Ishikawa (cell line): ENCODE measurements at regions not wholly inside any gene's neighbourhood (a gene's known extent, or its start where the extent isn't known, plus 50 kb on each side); places are given as distances from the start of the nearest gene placed in this dataset.

ENCODE experiments used
- CEBPB ChIP-seq: IDR thresholded peaks from 2 replicates; pipeline ENCODE4 v1.6.1; 2012
- CREB1 ChIP-seq: IDR thresholded peaks from 2 replicates; pipeline ENCODE4 v1.6.1; 2012; ENCODE audit warnings: low read depth
- EGR1 ChIP-seq: IDR thresholded peaks from 2 replicates; pipeline ENCODE4 v1.6.1; 2012
- EP300 ChIP-seq: IDR thresholded peaks from 2 replicates; pipeline ENCODE4 v1.6.1; 2012; ENCODE audit warnings: borderline replicate concordance
- FOXM1 ChIP-seq: IDR thresholded peaks from 2 replicates; pipeline ENCODE4 v1.6.1; 2012; ENCODE audit warnings: low read depth, borderline replicate concordance
- NFIC ChIP-seq: IDR thresholded peaks from 2 replicates; pipeline ENCODE4 v1.6.1; 2012
- RAD21 ChIP-seq: IDR thresholded peaks from 2 replicates; pipeline ENCODE4 v1.6.1; 2012; ENCODE audit warnings: low read depth
- TAF1 ChIP-seq: IDR thresholded peaks from 2 replicates; pipeline ENCODE4 v1.6.1; 2012; ENCODE audit warnings: low read depth, mild to moderate bottlenecking
- TCF12 ChIP-seq: IDR thresholded peaks from 2 replicates; pipeline ENCODE4 v1.6.1; 2012; ENCODE audit warnings: low read depth
- TEAD4 ChIP-seq: IDR thresholded peaks from 2 replicates; pipeline ENCODE4 v1.6.1; 2012
- YY1 ChIP-seq: IDR thresholded peaks from 2 replicates; pipeline ENCODE4 v1.6.1; 2012; ENCODE audit warnings: low read depth
- ZBTB7A ChIP-seq: IDR thresholded peaks from 2 replicates; pipeline ENCODE4 v1.6.1; 2012; ENCODE audit warnings: low read depth
- TF ChIP-seq, protein P1 (sequence below): IDR thresholded peaks from 2 replicates; pipeline ENCODE4 v1.6.1; 2012; ENCODE audit warnings: low read depth, mild to moderate bottlenecking
- TF ChIP-seq, protein P2 (sequence below): IDR thresholded peaks from 2 replicates; pipeline ENCODE4 v1.6.1; 2012
- TF ChIP-seq, protein P3 (sequence below): IDR thresholded peaks from 2 replicates; pipeline ENCODE4 v1.6.1; 2012

DNA sequence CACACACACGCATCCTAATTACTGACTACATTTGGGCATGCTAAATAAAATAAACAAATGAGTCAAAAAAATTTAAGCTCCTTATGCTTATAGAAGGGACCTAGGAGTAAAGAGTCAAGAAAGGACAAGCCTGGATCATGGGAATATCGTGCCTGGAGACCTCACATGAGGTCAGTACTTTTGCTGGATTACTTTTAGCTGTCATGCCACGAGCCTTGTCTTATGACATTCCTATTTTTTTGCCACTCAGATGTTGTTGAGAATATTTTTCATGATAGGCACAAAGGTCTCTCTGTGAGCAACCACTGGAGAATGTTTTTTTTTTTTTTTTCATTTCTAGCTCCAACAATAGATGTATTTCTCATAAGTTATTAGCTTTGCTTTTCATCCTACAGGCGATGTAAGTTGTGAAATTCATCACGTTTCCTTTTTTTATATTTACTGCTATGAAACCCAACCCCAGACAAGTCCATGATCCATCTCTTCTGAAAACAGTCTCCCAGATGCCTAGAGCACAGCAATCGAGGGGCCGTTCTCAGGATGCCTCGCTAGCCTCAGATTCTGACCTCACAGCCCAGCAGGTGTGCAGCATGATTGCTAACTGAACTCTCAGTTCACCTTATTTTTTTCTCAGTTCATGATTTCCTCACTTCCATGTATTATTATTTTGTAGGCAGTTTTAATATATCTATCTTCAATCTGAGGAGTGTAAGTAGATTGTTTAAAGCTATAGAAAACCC lies 464.5 kb downstream of the IRS1 start:
- no peak for TF ChIP-seq CREB1
- TF ChIP-seq FOXM1 = no peak
- no peak for TF ChIP-seq NFIC
- TF ChIP-seq EP300 = no peak
- TF ChIP-seq TAF1 = no peak
- TF ChIP-seq RAD21 = no peak
- TF ChIP-seq, protein P1, sequence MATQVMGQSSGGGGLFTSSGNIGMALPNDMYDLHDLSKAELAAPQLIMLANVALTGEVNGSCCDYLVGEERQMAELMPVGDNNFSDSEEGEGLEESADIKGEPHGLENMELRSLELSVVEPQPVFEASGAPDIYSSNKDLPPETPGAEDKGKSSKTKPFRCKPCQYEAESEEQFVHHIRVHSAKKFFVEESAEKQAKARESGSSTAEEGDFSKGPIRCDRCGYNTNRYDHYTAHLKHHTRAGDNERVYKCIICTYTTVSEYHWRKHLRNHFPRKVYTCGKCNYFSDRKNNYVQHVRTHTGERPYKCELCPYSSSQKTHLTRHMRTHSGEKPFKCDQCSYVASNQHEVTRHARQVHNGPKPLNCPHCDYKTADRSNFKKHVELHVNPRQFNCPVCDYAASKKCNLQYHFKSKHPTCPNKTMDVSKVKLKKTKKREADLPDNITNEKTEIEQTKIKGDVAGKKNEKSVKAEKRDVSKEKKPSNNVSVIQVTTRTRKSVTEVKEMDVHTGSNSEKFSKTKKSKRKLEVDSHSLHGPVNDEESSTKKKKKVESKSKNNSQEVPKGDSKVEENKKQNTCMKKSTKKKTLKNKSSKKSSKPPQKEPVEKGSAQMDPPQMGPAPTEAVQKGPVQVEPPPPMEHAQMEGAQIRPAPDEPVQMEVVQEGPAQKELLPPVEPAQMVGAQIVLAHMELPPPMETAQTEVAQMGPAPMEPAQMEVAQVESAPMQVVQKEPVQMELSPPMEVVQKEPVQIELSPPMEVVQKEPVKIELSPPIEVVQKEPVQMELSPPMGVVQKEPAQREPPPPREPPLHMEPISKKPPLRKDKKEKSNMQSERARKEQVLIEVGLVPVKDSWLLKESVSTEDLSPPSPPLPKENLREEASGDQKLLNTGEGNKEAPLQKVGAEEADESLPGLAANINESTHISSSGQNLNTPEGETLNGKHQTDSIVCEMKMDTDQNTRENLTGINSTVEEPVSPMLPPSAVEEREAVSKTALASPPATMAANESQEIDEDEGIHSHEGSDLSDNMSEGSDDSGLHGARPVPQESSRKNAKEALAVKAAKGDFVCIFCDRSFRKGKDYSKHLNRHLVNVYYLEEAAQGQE = no peak
- no peak for TF ChIP-seq ZBTB7A
- no peak for TF ChIP-seq TEAD4
- TF ChIP-seq, protein P2, sequence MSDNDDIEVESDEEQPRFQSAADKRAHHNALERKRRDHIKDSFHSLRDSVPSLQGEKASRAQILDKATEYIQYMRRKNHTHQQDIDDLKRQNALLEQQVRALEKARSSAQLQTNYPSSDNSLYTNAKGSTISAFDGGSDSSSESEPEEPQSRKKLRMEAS = no peak
- TF ChIP-seq, protein P3, sequence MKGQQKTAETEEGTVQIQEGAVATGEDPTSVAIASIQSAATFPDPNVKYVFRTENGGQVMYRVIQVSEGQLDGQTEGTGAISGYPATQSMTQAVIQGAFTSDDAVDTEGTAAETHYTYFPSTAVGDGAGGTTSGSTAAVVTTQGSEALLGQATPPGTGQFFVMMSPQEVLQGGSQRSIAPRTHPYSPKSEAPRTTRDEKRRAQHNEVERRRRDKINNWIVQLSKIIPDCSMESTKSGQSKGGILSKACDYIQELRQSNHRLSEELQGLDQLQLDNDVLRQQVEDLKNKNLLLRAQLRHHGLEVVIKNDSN = no peak
- TF ChIP-seq YY1 = no peak
- TF ChIP-seq EGR1 = no peak
- no peak for TF ChIP-seq TCF12
- no peak for TF ChIP-seq CEBPB

DNA sequence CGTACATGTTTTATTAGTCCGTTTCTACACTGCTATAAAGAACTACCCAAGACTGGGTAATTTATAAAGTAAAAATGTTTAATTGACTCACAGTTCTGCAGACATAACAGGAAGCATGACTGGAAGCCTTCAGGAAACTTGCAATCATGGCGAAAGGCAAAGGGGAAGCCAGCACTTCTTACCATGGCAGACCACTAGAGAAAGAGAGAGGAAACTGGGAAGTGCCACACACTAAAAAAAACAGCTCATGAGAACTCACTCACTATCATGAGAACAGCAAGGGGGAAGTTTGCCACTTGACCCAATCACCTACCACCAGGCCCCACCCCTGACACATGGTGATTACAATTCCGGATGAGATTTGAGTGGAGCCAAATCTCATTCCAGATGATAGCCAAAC lies 466.2 kb downstream of the IRS1 start:
- TF ChIP-seq YY1 (no peak), EGR1 (no peak), ZBTB7A (no peak), EP300 (no peak), RAD21 (no peak), CREB1 (no peak), TEAD4 (no peak), NFIC (no peak), TCF12 (no peak), CEBPB (no peak)
- TF ChIP-seq, protein P1 = no peak
- TF ChIP-seq, protein P2 = no peak

GRCh38 chr2:226330206-226330605 lies 469.4 kb downstream of the IRS1 start:
- TF ChIP-seq TEAD4 (no peak), EP300 (no peak), TCF12 (no peak), NFIC (no peak), TAF1 (no peak), CREB1 (no peak)
- TF ChIP-seq, protein P3 = no peak
- TF ChIP-seq, protein P2 = no peak

DNA sequence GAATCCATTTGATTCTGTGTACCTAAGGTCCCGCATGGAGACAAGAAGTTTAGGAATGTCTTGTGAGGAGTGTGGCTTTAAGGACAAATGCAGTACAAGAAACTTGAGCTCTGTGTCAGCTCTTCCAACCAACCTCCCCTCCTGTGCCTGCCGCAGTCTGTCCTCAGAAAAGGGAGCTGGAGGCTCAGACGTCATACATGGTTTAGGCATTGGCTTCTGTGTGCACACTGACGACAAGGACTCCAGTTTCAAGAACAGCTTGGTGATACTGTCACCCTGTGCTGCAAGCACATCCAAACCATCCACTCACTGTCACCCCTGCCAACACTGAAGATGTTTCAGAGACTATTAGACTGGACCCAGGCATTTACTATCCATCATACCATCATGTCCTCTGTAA lies 470.4 kb downstream of the IRS1 start:
- no peak for TF ChIP-seq EGR1
- TF ChIP-seq CREB1 = no peak
- TF ChIP-seq, protein P2 = no peak
- TF ChIP-seq EP300 = no peak
- TF ChIP-seq, protein P3 = no peak
- TF ChIP-seq, protein P1 = no peak
- TF ChIP-seq ZBTB7A = no peak
- TF ChIP-seq RAD21 = no peak
- TF ChIP-seq YY1 = no peak
- no peak for TF ChIP-seq FOXM1
- no peak for TF ChIP-seq CEBPB
- no peak for TF ChIP-seq TAF1
- no peak for TF ChIP-seq NFIC
